Activated naive CD4-positive, alpha-beta T cell treated with anti-CD3 and anti-CD28 coated beads for 36 hours (primary cell): ENCODE measurements at regions not wholly inside any gene's neighbourhood (a gene's known extent, or its start where the extent isn't known, plus 50 kb on each side); places are given as distances from the start of the nearest gene placed in this dataset.

Source experiments
- CTCF ChIA-PET: fragments of 350-600 bp; sonication (Branson Sonifier 250); formaldehyde crosslinking; loops from one replicate; lab custom pipeline; 2021; ENCODE audit warnings: antibody characterized with exemption; lab: Charles Lee
- DNase-seq: peaks from one replicate; pipeline ENCODE4 v3.0.0-alpha.2; 2020
- H3K27ac Mint-ChIP-seq: one replicate; pipeline ENCODE4 v1.8.0; 2021; ENCODE audit warnings: mild to moderate bottlenecking, mixed read lengths
- H3K27me3 Mint-ChIP-seq: one replicate; pipeline ENCODE4 v1.8.0; 2021; ENCODE audit warnings: low read depth, mixed read lengths
- H3K36me3 Mint-ChIP-seq: one replicate; pipeline ENCODE4 v1.8.0; 2021; ENCODE audit warnings: low read depth, mixed read lengths
- H3K4me1 Mint-ChIP-seq: one replicate; pipeline ENCODE4 v1.8.0; 2021; ENCODE audit warnings: low read depth, mixed read lengths
- H3K4me3 Mint-ChIP-seq: one replicate; pipeline ENCODE4 v1.8.0; 2021; ENCODE audit warnings: mild to moderate bottlenecking, moderate library complexity, mixed read lengths
- H3K9me3 Mint-ChIP-seq: one replicate; pipeline ENCODE4 v1.8.0; 2021; ENCODE audit warnings: mixed read lengths
- intact Hi-C: fragments of 100-400 bp; cut with micrococcal nuclease; formaldehyde crosslinking; loops from one replicate; pipeline ENCODE4 v1.15.1; 2023

DNA sequence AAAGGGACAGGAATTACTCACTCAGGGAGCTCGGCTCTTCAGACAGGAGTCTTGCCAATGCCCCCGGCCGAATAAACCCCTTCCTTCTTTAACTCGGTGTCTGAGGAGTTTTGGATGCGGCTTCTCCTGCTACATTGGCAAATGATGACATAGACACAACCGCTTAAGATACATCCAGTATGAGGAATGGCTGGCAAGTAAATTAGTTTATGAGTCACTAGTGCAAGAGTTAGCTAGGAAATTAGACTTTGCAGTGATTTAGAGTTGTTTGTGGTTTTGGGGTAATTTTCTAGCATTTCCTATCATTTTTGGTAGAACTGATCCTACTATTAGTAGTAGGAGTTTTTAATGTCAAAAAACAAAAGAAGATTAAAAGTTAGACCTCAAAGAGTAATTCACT, 166.2 kb downstream of the SLITRK1 start:
- Mint-ChIP-seq H3K9me3 (peaks cover 3% of the 10 kb centered on the region), H3K4me3 (no peak overlapping the region), H3K36me3 (no peaks in the 10 kb centered on the region), H3K27me3 (no peaks in the 10 kb centered on the region), H3K27ac (no peak overlapping the region), H3K4me1 (no peaks in the 10 kb centered on the region)
- intact Hi-C loops = no loop called here
- CTCF ChIA-PET = no interaction called here
- DNase-seq = no peak

DNA sequence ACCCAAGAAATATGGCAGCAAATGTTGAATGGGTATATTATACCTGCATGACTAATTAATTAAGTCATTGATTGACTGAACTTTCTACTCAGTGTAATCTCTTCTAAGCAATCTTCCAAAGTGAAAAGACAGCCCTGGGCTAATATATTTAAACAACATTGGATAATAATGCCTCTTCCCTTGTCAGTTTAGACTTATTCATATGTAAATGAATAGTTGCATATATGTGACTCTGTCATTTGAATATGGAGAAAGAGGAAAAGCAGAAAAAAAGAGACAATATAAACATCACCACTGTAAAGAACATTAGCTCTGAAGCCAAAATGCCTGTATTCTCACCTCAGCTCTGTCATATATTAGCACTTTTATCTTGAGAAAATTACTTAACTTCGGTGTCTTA, 168.0 kb downstream of the SLITRK1 start:
- Mint-ChIP-seq H3K27me3 (no peaks in the 10 kb centered on the region), H3K4me3 (no peak overlapping the region)
- intact Hi-C loops = no loop called here

GRCh38 chr13:83710133-83710515, 172.2 kb downstream of the SLITRK1 start:
- CTCF ChIA-PET = no interaction called here
- Mint-ChIP-seq H3K27me3 (no peaks in the 10 kb centered on the region), H3K4me3 (no peak overlapping the region), H3K27ac (no peak overlapping the region), H3K9me3 (peaks cover 3% of the 10 kb centered on the region), H3K36me3 (no peaks in the 10 kb centered on the region), H3K4me1 (no peaks in the 10 kb centered on the region)
- intact Hi-C loops = no loop called here
- no peak for DNase-seq

More for the DNA sequence above, 168.0 kb downstream of the SLITRK1 start:
- CTCF ChIA-PET = interaction anchor here (0.6 kb wide), 1 partner anchor 11 kb away, joined by 4 read pairs; no protein-coding TSS in a partner anchor
- DNase-seq = no peak
- Mint-ChIP-seq H3K9me3 (peaks cover 3% of the 10 kb centered on the region), H3K4me1 (no peaks in the 10 kb centered on the region), H3K27ac (no peak overlapping the region), H3K36me3 (no peaks in the 10 kb centered on the region)

DNA sequence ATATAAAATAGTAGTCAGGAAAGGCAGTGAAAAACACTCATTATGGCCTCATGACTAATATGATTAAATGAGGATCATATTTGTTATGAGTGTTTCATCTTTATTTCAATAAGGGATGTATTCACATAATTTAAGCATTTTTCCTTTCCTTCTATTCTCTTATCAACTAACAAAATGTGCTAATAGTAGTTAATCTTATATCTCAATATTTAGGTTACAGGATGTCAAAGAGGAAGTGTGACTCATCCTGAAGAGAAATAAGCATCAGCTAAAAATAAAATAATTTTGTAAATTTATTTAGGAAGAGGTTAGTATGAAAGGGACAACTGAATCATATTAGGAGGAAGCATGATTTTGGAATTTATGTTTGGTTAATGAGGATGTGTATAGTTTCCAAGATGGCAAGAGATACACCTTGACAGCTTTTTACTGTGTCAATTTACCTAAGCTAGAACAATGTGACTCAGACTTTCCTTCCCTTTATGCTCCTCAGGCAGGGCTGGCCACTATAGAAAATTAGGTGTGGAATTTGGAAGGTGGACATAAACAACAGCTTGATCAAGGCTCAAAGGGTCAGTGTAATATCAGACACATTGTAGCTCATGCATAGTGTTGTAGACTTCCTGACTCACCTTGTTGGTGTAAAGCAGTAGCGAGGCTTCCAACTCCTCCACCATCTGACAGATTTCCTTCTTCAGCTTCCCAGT, 172.7 kb downstream of the SLITRK1 start:
- no peaks in the 10 kb centered on the region for H3K27me3 Mint-ChIP-seq
- CTCF ChIA-PET = no interaction called here

GRCh38 chr13:83702021-83702420, 180.3 kb downstream of the SLITRK1 start:
- DNase-seq = no peak
- no peaks in the 10 kb centered on the region for H3K36me3 Mint-ChIP-seq
- no peak overlapping the region for H3K4me3 Mint-ChIP-seq
- CTCF ChIA-PET = no interaction called here
- H3K27me3 Mint-ChIP-seq = no peaks in the 10 kb centered on the region
- no peak overlapping the region for H3K27ac Mint-ChIP-seq
- no peaks in the 10 kb centered on the region for H3K4me1 Mint-ChIP-seq
- intact Hi-C loops = no loop called here
- H3K9me3 Mint-ChIP-seq = no peaks in the 10 kb centered on the region

More for the DNA sequence above, 172.7 kb downstream of the SLITRK1 start:
- DNase-seq = no peak
- intact Hi-C loops = no loop called here
- Mint-ChIP-seq H3K36me3 (no peaks in the 10 kb centered on the region), H3K4me3 (no peak overlapping the region), H3K27ac (no peak overlapping the region), H3K4me1 (no peaks in the 10 kb centered on the region), H3K9me3 (peaks cover 3% of the 10 kb centered on the region)

DNA sequence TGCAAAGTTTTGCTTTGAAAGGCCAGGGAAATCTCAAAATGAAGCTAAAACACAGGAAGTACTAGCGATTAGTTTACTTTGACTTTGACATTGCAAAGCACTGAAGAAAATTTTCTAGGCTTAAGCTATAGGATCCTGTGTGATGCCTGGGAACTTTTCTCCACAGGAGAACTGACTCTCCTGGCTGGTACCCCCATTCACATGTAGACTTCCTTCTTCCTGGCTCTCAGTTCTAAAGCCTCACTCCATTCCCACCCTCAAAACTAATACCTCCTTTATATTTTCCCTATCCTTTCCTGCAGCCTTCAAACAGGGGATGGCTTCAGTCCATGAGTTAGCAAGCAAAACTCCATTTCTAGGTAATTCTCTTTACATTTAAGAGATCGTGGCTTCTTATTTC, 189.5 kb downstream of the SLITRK1 start:
- DNase-seq = no peak
- Mint-ChIP-seq H3K4me1 (no peaks in the 10 kb centered on the region), H3K4me3 (no peak overlapping the region), H3K9me3 (peaks cover 8% of the 10 kb centered on the region), H3K27ac (no peak overlapping the region), H3K27me3 (no peaks in the 10 kb centered on the region), H3K36me3 (no peaks in the 10 kb centered on the region)
- intact Hi-C loops = no loop called here
- CTCF ChIA-PET = no interaction called here

- intact Hi-C loops = no loop called here
- Mint-ChIP-seq H3K36me3 (no peaks in the 10 kb centered on the region), H3K27me3 (no peaks in the 10 kb centered on the region), H3K27ac (no peak overlapping the region), H3K4me1 (no peaks in the 10 kb centered on the region), H3K9me3 (peaks cover 8% of the 10 kb centered on the region), H3K4me3 (no peak overlapping the region)
- DNase-seq = no peak
- CTCF ChIA-PET = no interaction called here
Measured at GRCh38 chr13:83691966-83692365, 190.3 kb downstream of the SLITRK1 start.

- CTCF ChIA-PET = no interaction called here
- H3K4me3 Mint-ChIP-seq = no peak overlapping the region
Measured at GRCh38 chr13:83681547-83681946, 200.7 kb downstream of the SLITRK1 start.

DNA sequence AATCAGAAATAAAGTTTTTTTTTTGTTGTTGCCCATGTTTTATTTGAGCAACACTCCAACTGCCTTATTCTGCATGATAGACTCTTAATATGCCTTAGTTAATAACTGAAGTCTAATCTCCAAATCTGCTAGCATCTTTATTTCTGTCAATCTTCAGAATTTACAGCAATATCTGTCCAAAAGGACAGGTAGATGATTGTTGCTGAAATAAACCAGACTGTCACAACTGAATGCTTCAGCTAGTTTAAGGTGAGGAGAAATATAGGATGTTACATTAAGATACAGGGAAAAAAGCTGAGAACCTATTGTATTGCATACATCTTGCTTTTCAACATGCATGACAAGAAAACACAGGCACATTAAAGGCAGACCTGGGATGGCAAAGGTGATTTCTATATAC, 204.3 kb downstream of the SLITRK1 start:
- DNase-seq = no peak
- Mint-ChIP-seq H3K27ac (no peak overlapping the region), H3K4me1 (no peaks in the 10 kb centered on the region), H3K9me3 (peaks cover 4% of the 10 kb centered on the region), H3K36me3 (no peaks in the 10 kb centered on the region), H3K27me3 (no peaks in the 10 kb centered on the region), H3K4me3 (no peak overlapping the region)
- CTCF ChIA-PET = no interaction called here
- intact Hi-C loops = no loop called here

More at GRCh38 chr13:83681547-83681946, 200.7 kb downstream of the SLITRK1 start:
- H3K4me1 Mint-ChIP-seq = no peaks in the 10 kb centered on the region
- H3K27ac Mint-ChIP-seq = no peak overlapping the region
- DNase-seq = no peak
- no peaks in the 10 kb centered on the region for H3K36me3 Mint-ChIP-seq
- intact Hi-C loops = no loop called here
- no peaks in the 10 kb centered on the region for H3K27me3 Mint-ChIP-seq
- H3K9me3 Mint-ChIP-seq = peaks cover 3% of the 10 kb centered on the region

- CTCF ChIA-PET = no interaction called here
- no peaks in the 10 kb centered on the region for H3K36me3 Mint-ChIP-seq
- no peaks in the 10 kb centered on the region for H3K4me1 Mint-ChIP-seq
- peaks cover 4% of the 10 kb centered on the region for H3K9me3 Mint-ChIP-seq
- H3K4me3 Mint-ChIP-seq = no peak overlapping the region
- DNase-seq = no peak
- intact Hi-C loops = no loop called here
- no peaks in the 10 kb centered on the region for H3K27me3 Mint-ChIP-seq
- no peak overlapping the region for H3K27ac Mint-ChIP-seq
Measured at GRCh38 chr13:83672612-83673011, 209.7 kb downstream of the SLITRK1 start.

GRCh38 chr13:83667606-83668005, 214.7 kb downstream of the SLITRK1 start:
- no peaks in the 10 kb centered on the region for H3K36me3 Mint-ChIP-seq
- H3K27me3 Mint-ChIP-seq = no peaks in the 10 kb centered on the region
- no peak for DNase-seq
- H3K27ac Mint-ChIP-seq = no peak overlapping the region
- peaks cover 2% of the 10 kb centered on the region for H3K9me3 Mint-ChIP-seq
- CTCF ChIA-PET = no interaction called here
- H3K4me3 Mint-ChIP-seq = no peak overlapping the region
- intact Hi-C loops = no loop called here
- no peaks in the 10 kb centered on the region for H3K4me1 Mint-ChIP-seq

- no peaks in the 10 kb centered on the region for H3K4me1 Mint-ChIP-seq
- intact Hi-C loops = no loop called here
- no peak for DNase-seq
- H3K9me3 Mint-ChIP-seq = peaks cover 2% of the 10 kb centered on the region
- no peaks in the 10 kb centered on the region for H3K36me3 Mint-ChIP-seq
- no peak overlapping the region for H3K4me3 Mint-ChIP-seq
- CTCF ChIA-PET = no interaction called here
- no peaks in the 10 kb centered on the region for H3K27me3 Mint-ChIP-seq
- H3K27ac Mint-ChIP-seq = no peak overlapping the region
Measured at GRCh38 chr13:83666141-83666540, 216.1 kb downstream of the SLITRK1 start.

- Mint-ChIP-seq H3K4me1 (no peaks in the 10 kb centered on the region), H3K4me3 (no peak overlapping the region), H3K9me3 (peaks cover 2% of the 10 kb centered on the region), H3K36me3 (no peaks in the 10 kb centered on the region), H3K27ac (no peak overlapping the region), H3K27me3 (no peaks in the 10 kb centered on the region)
- intact Hi-C loops = no loop called here
- no peak for DNase-seq
- CTCF ChIA-PET = no interaction called here
Measured at GRCh38 chr13:83657281-83657680, 225.0 kb downstream of the SLITRK1 start.
